GM12878 (cell line): ENCODE measurements at regions not wholly inside any gene's neighbourhood (a gene's known extent, or its start where the extent isn't known, plus 50 kb on each side); places are given as distances from the start of the nearest gene placed in this dataset.

Experiments
- ATAC-seq: fragments of 200-7000 bp; cut with Tn5 transposase; 3 replicates; pipeline ENCODE4 v1.9.1; 2020; ENCODE audit warnings: mild to moderate bottlenecking, moderate library complexity
- BruUV-seq: library from RNA; stranded (reverse); fragments of 400-500 nt; replicated peaks from 2 replicates; lab custom pipeline; 2021; lab: Mats Ljungman, UMichigan
- CTCF ChIA-PET: fragments of 300-600 bp; sonication (Branson Sonifier 250); formaldehyde crosslinking; extraction: SDS; loops from one replicate; lab custom pipeline; 2021; ENCODE audit warnings: inconsistent platforms; lab: Yijun Ruan, JAX
- POLR2A ChIA-PET: fragments of 350-600 bp; formaldehyde crosslinking; extraction: SDS; loops from one replicate; lab custom pipeline; 2021; ENCODE audit warnings: inconsistent platforms; lab: Charles Lee
- RAD21 ChIA-PET: fragments of 300-600 bp; sonication (Branson Sonifier 250); formaldehyde crosslinking; loops from one replicate; lab custom pipeline; 2023; ENCODE audit warnings: antibody characterized with exemption; ENCODE audit not compliant: unreplicated experiment; lab: Charles Lee
- SMC1A ChIA-PET: fragments of 300-600 bp; sonication (Branson Sonifier 250); formaldehyde crosslinking; loops from one replicate; lab custom pipeline; 2023; ENCODE audit not compliant: unreplicated experiment, uncharacterized antibody; lab: Charles Lee
- DNase-seq: peaks from one replicate; pipeline ENCODE4 v3.0.0-alpha.2; 2011; ENCODE audit warnings: low read depth, low spot score
- FAIRE-seq: peaks from 3 replicates; lab custom pipeline; 2011; peaks lifted over from hg19 to GRCh38; lab: Jason Lieb, UNC
- H2AFZ ChIP-seq: 2 replicates; pipeline ENCODE4 v1.6.0; 2011; ENCODE audit warnings: low read depth, low read length, control low read depth; ENCODE audit not compliant: control insufficient read depth
- H3K27ac ChIP-seq: 2 replicates; pipeline ENCODE4 v1.5.1; 2011; ENCODE audit warnings: control low read depth; ENCODE audit not compliant: control insufficient read depth, insufficient read depth
- H3K27me3 ChIP-seq, 2 experiments: replicated peaks in 1 of 2; 2 replicates each; pipeline versions ENCODE4 v1.6.0 to v1.6.1; 2011; ENCODE audit warnings: low read length in 1 of 2; ENCODE audit not compliant: control insufficient read depth in 2 of 2, insufficient read depth in 2 of 2
- H3K36me3 ChIP-seq, 2 experiments: 2 replicates each; pipeline ENCODE4 v1.5.1; 2011; ENCODE audit warnings: low read length in 1 of 2; ENCODE audit not compliant: control insufficient read depth in 2 of 2, insufficient read depth in 2 of 2
- H3K4me1 ChIP-seq: 2 replicates; pipeline ENCODE4 v1.6.1; 2011; ENCODE audit warnings: mild to moderate bottlenecking, low read length, moderate library complexity, mixed read lengths; ENCODE audit not compliant: control insufficient read depth, insufficient read depth
- H3K4me2 ChIP-seq: 2 replicates; pipeline ENCODE4 v1.6.0; 2011; ENCODE audit warnings: control low read depth; ENCODE audit not compliant: control insufficient read depth, insufficient read depth
- H3K4me3 ChIP-seq: fragments of 200-600 bp; sonication (generic); 2 replicates; pipeline ENCODE4 v1.5.1; 2016
- H3K79me2 ChIP-seq: 2 replicates; pipeline ENCODE4 v1.6.0; 2011; ENCODE audit warnings: low read length; ENCODE audit not compliant: control insufficient read depth, insufficient read depth
- H3K9ac ChIP-seq: 2 replicates; pipeline ENCODE4 v1.8.0; 2011; ENCODE audit warnings: low read length, control low read depth, mixed read lengths; ENCODE audit not compliant: control insufficient read depth, insufficient read depth
- H3K9me3 ChIP-seq: replicated peaks from 3 replicates; pipeline ENCODE4 v1.5.1; 2011; ENCODE audit warnings: mild to moderate bottlenecking, low read length; ENCODE audit not compliant: control insufficient read depth, insufficient read depth
- H4K20me1 ChIP-seq: 2 replicates; pipeline ENCODE4 v1.6.0; 2011; ENCODE audit not compliant: control insufficient read depth, insufficient read depth
- BCLAF1 ChIP-seq: fragments of 450-650 bp; IDR thresholded peaks from 2 replicates; pipeline ENCODE4 v1.6.1; 2017; ENCODE audit warnings: antibody characterized with exemption, mild to moderate bottlenecking, moderate library complexity
- CTCF ChIP-seq, 3 experiments: IDR thresholded peaks in 2 of 3; conservative IDR thresholded peaks in 1 of 3; 2 replicates each; pipeline ENCODE4 v1.5.1; 2011; ENCODE audit warnings: low read depth in 3 of 3, low read length in 3 of 3, mild to moderate bottlenecking in 3 of 3, control low read depth in 2 of 3, moderate library complexity in 2 of 3, inconsistent platforms in 1 of 3, mixed read lengths in 1 of 3; ENCODE audit not compliant: control insufficient read depth in 2 of 3, insufficient read depth in 1 of 3; ENCODE audit errors: extremely low read depth in 1 of 3
- DPF2 ChIP-seq: fragments of 450-650 bp; IDR thresholded peaks from 2 replicates; pipeline ENCODE4 v1.6.1; 2017; ENCODE audit warnings: mild to moderate bottlenecking
- E2F4 ChIP-seq: IDR thresholded peaks from 2 replicates; pipeline ENCODE4 v1.6.1; 2012; ENCODE audit warnings: low read depth, low read length, improper control_type of control experiment
- JUNB ChIP-seq: IDR thresholded peaks from 2 replicates; pipeline ENCODE4 v1.6.1; 2016; ENCODE audit warnings: antibody characterized with exemption, mild to moderate bottlenecking
- NBN ChIP-seq: fragments of 450-650 bp; IDR thresholded peaks from 2 replicates; pipeline ENCODE4 v1.6.1; 2016
- NKRF ChIP-seq: fragments of 450-650 bp; conservative IDR thresholded peaks from 2 replicates; pipeline ENCODE4 v1.6.1; 2017; ENCODE audit warnings: mild to moderate bottlenecking, moderate library complexity
- RAD21 ChIP-seq: IDR thresholded peaks from 2 replicates; pipeline ENCODE4 v1.6.1; 2011; ENCODE audit warnings: mild to moderate bottlenecking, low read depth, low read length, moderate library complexity; ENCODE audit not compliant: insufficient read depth
- TCF12 ChIP-seq: IDR thresholded peaks from 2 replicates; pipeline ENCODE4 v1.6.1; 2011; ENCODE audit warnings: low read depth, mild to moderate bottlenecking, low read length
- WRNIP1 ChIP-seq: IDR thresholded peaks from 2 replicates; pipeline ENCODE4 v1.6.1; 2011; ENCODE audit warnings: low read depth, low read length, improper control_type of control experiment, borderline replicate concordance
- ZBTB33 ChIP-seq: fragments of 450-650 bp; IDR thresholded peaks from 2 replicates; pipeline ENCODE4 v1.6.1; 2017; ENCODE audit warnings: mild to moderate bottlenecking
- ZNF24 ChIP-seq: fragments of 450-650 bp; IDR thresholded peaks from 2 replicates; pipeline ENCODE4 v1.6.1; 2017; ENCODE audit warnings: antibody characterized with exemption, mild to moderate bottlenecking
- WGBS: methylation state at CpG from one replicate; pipeline ENCODE4 v1.1.6; 2016; ENCODE audit warnings: low lambda C conversion rate; ENCODE audit not compliant: insufficient replicate concordance, insufficient coverage; ENCODE audit errors: missing lambda C conversion rate; 5-methylcytosine and 5-hydroxymethylcytosine counted together
- in situ Hi-C: fragments of 300-500 bp; cut with MboI; formaldehyde crosslinking; loops from 9 replicates; pipeline ENCODE4 v1.14.3; 2018; ENCODE audit warnings: mixed read lengths
- intact Hi-C: fragments of 100-400 bp; cut with micrococcal nuclease; formaldehyde crosslinking; loops from one replicate; pipeline ENCODE4 v1.14.2; 2022; ENCODE audit not compliant: unreplicated experiment

GRCh38 chr3:67109651-67110204, 111.6 kb downstream of the KBTBD8 start:
- Histone ChIP-seq H3K36me3 (no peaks in the 10 kb centered on the region), H3K4me2 (no peak overlapping the region), H3K27me3 (no peaks in the 10 kb centered on the region), H3K27ac (no peak overlapping the region), H4K20me1 (no peaks in the 10 kb centered on the region), H3K4me1 (no peaks in the 10 kb centered on the region), H3K4me3 (no peak overlapping the region), H3K79me2 (no peaks in the 10 kb centered on the region), H2AFZ (no peak overlapping the region), H3K9me3 (no peaks in the 10 kb centered on the region), H3K9ac (no peak overlapping the region)
- FAIRE-seq (peak; percentile 38), DNase-seq (no peak), ATAC-seq (no peak; the same call in 2 of the 3 replicates)
- in situ Hi-C loops (loop anchor here (5.0 to 10.0 kb wide), 2 partner anchors 675 to 1778 kb away; no protein-coding TSS in a partner anchor), intact Hi-C loops (loop anchor here (1.0 to 5.0 kb wide), 8 partner anchors 62 to 1783 kb away; no protein-coding TSS in a partner anchor)
- no TSS peak for BruUV-seq
- ChIA-PET CTCF (interaction anchor here (0.7 to 2.1 kb wide), 22 partner anchors 9 to 1784 kb away, joined by 3 to 27 read pairs (median 4); partner anchors contain the start of gene KBTBD8), SMC1A (interaction anchor here (0.7 to 2.1 kb wide), 11 partner anchors 13 to 1766 kb away, joined by 3 to 14 read pairs (median 3); no protein-coding TSS in a partner anchor), POLR2A (no interaction called here), RAD21 (interaction anchor here (0.9 to 2.0 kb wide), 8 partner anchors 9 to 399 kb away, joined by 3 to 6 read pairs (median 4); no protein-coding TSS in a partner anchor)
- 30% methylated on average over 3 of the region's 3 CpGs for WGBS
- no peak for TF ChIP-seq WRNIP1
- no peak for TF ChIP-seq TCF12
- TF ChIP-seq DPF2 = no peak
- TF ChIP-seq ZNF24 = no peak
- TF ChIP-seq JUNB = no peak
- TF ChIP-seq ZBTB33 = no peak
- TF ChIP-seq NBN = no peak
- TF ChIP-seq CTCF (IDR thresholded peaks at IDR 0.05 in 2 of 3, conservative IDR thresholded peaks at IDR 0.05 in 1 of 3; ENCODE audit: control insufficient read depth in 2 of 3, extremely low read depth in 1 of 3, insufficient read depth in 1 of 3, low read depth in 3 of 3, low read length in 3 of 3) = peak; percentile 47 to 64 (median 56); a peak in 4 of 6 replicates
- no peak for TF ChIP-seq NKRF
- peak; percentile 63 for TF ChIP-seq RAD21
- TF ChIP-seq E2F4 = no peak
- TF ChIP-seq BCLAF1 = no peak
